Testis (tissue), 2 donors: ENCODE measurements at regions not wholly inside any gene's neighbourhood (a gene's known extent, or its start where the extent isn't known, plus 50 kb on each side); places are given as distances from the start of the nearest gene placed in this dataset.

ENCODE experiments used
- POLR2A ChIP-seq: fragments of 450-650 bp; IDR thresholded peaks from one replicate; pipeline ENCODE4 v1.6.1; 2017; ENCODE audit warnings: antibody characterized with exemption, mild to moderate bottlenecking, moderate library complexity
- TF ChIP-seq, protein P1 (sequence below), 3 experiments: fragments of 450-650 bp in 2 of 3; fragments of 200-600 bp in 1 of 3; sonication (generic) in 1 of 3; IDR thresholded peaks; one replicate each; pipeline ENCODE4 v1.5.1; 2016 to 2019; ENCODE audit warnings: antibody characterized with exemption in 3 of 3, mild to moderate bottlenecking in 2 of 3, moderate library complexity in 1 of 3

DNA sequence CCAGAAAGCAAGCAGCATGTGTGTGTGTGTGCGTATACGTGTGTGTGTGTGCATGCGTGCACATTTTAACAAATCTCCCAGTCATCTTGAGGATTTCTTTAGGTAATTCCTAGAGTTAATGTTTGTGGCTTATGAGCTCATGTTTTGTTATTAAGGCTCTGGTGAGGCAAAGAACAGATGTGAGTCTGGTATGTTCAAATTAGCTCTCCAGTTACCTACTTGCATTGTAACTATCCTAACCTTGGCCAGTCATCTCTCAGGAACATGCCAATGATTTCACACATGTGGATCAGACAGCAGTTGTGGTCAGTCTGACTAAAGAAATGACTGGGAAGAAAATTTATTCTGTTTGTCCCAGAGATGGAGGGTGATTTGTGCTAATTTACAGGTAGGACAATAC, 163.1 kb downstream of the IZUMO3 start:
- TF ChIP-seq, protein P1, sequence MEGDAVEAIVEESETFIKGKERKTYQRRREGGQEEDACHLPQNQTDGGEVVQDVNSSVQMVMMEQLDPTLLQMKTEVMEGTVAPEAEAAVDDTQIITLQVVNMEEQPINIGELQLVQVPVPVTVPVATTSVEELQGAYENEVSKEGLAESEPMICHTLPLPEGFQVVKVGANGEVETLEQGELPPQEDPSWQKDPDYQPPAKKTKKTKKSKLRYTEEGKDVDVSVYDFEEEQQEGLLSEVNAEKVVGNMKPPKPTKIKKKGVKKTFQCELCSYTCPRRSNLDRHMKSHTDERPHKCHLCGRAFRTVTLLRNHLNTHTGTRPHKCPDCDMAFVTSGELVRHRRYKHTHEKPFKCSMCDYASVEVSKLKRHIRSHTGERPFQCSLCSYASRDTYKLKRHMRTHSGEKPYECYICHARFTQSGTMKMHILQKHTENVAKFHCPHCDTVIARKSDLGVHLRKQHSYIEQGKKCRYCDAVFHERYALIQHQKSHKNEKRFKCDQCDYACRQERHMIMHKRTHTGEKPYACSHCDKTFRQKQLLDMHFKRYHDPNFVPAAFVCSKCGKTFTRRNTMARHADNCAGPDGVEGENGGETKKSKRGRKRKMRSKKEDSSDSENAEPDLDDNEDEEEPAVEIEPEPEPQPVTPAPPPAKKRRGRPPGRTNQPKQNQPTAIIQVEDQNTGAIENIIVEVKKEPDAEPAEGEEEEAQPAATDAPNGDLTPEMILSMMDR (IDR thresholded peaks at IDR 0.05): no peak
- TF ChIP-seq POLR2A: no peak
